ENCODE measurements at regions not wholly inside any gene's neighbourhood (a gene's known extent, or its start where the extent isn't known, plus 50 kb on each side); places are given as distances from the start of the nearest gene placed in this dataset.

- no peak for DNase-seq (ENCODE audit: low read depth)
Observed at GRCh38 chr12:127613056-127613455, 653.9 kb upstream of the TMEM132C start.

DNA sequence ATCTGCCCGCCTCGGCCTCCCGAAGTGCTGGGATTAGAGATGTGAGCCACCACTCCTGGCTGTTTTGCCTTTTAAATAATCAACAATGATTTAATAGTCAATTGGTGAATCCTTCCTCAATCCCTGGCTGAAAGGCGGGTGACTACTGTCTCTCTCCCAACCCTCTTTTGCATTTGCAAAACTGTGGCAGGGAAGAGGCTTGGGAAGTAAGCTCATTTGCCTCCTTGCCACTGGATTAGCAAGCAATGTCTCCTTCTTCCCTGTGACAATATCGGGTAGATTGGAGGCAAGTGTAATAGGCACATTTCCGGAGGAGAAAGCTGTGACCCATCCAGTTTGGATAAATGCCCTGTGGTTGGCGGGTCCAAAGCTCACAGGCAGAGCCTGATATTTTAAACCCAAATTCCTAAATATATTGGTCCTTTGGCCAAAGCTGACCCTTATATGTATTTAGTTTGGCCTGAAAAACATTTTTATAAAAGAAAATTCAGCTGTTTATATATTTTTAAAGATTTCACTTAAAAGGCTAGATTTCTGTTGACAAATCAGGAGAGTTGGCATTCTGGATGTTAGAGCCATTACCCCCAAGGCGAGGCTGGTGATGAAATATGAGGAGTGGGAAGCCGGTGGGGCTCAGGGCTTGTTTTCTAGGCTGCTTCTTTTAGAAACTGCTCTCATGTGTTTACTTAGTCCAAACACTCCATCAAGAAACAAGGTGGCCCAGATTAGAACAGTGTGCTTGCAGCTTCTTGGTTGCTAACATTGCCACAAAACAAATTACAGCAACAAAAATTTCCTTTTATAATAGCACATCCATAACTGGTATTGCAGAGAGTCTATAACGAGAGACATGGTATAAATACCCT is 646.9 kb upstream of the TMEM132C start:
- no peak for DNase-seq (ENCODE audit: low read depth)

DNA sequence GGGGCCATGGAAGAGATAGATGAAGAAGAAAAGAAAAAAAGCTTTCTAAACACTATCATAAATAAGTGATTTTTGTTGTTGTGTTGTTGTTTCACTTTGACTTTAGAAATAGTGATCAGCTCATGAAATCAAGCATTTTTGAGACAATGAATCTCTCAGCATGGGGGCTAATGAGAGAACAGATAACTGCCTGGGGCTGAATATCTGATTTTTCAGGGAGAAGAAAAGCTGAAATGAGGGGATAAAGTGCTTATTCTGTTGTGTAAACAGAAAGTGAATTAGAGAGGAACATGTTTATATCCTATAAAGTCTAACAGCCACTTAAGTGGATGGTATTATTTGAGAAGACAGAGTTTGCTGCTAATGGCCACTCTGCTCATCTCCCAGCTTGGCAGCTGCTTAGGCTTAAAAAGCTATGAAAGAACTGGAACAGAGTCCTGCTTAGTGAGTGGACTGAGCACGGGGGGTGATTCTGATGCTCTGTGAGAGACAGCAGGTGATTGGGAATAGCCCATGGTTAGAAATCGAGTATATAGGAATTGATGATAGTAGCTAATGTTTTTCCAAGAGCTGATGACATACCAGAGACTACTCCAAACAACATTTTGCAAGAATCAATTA is 646.1 kb upstream of the TMEM132C start:
- no peak for DNase-seq (ENCODE audit: low read depth)

- DNase-seq (ENCODE audit: low read depth): no peak
Observed at GRCh38 chr12:127621366-127621765, 645.6 kb upstream of the TMEM132C start.

DNA sequence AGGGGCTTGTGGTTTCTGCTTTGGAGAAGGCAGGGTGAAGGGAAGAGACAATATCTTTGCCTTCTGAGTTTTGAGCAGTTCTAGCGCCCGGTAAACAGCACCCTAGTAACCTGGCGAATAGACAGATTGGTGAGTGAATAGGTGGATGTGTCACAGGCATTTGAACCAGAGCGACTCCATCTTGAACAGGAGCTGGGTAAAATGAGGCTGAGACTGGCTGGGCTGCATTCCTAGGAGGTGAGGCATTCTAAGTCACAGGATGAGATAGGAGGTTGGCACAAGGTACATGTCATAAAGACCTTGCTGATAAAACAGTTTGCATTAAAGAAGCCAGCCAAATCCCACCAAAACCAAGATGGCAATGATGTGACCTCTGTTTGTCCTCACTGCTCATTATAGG is 643.6 kb upstream of the TMEM132C start:
- DNase-seq (ENCODE audit: low read depth): no peak

- no peak for DNase-seq (ENCODE audit: low read depth)
Observed at GRCh38 chr12:127625176-127625771, 641.7 kb upstream of the TMEM132C start.

GRCh38 chr12:127628645-127629044 is 638.3 kb upstream of the TMEM132C start:
- no peak for DNase-seq (ENCODE audit: low read depth)

DNA sequence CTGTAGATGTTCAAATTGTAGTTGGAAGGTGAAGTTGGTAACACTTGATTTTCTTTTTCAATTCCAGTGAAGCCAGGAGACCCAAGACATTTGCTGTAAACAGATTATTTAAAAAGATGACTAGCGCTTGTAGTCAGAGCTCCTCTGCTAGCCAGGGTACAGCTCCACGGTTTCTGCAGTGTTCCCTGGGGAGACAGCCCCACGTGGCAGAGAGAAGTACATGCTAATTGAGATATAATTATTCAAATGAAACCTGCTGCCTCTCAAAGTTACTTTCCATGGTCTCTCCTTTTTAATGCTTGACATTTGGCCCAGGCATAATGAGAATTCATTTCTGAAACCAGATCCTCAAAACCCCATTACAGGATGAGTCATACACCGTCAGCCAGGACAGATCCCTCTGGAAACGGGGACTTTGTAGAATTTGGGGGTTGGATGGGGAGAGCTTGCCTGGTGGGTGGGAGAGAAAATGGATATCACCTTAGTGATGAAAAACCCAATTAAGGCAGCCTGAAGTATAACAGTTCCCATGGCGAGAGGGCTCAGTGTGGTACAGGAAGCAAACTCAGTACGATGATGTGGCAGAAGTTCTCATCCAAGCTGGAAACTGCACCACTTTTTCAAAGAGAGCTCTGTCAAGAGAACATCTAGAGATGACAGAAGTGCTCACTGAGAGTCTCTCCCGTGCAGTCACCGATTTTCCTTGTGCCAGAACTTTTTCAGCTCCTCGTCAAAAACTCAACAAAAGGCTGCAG is 637.7 kb upstream of the TMEM132C start:
- DNase-seq (ENCODE audit: low read depth): no peak

DNA sequence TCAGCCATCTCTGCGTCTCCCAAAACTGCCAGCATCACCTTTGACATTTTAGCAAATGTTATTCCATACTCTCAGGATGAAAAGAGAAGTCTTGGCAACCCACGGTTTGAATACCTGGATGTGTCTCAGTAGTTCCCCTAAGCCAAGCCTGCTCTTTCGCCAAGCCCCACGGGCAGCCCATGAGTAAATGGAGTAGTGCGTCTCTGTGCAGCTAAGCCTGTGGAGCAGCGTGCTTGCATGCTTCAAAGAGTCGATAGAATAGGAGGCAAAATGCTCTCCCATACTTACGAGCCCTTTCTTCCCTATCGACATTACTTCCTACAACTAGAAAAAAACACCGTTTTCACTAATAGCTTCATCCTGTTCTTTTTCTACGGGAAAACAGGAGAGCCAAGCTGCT is 634.5 kb upstream of the TMEM132C start:
- DNase-seq (ENCODE audit: low read depth): no peak

DNA sequence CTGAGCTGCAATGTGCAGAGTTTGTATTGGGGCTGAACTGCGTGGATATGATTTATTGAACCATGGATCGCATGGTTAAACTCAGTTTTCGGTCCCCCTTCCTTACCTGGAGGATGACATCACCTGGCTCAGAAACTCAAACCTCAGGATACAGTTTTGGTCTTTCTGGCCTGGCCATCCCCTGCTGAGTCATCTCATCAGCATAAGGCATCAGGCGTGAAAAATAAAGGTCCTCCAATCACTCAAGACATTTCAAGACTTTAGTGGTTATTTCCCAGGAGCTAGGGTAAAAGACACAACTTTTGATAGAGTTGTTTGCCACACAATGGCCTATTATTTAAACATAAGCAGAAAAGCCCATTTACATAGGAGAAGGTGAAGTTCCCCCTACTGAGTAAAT is 631.1 kb upstream of the TMEM132C start:
- no peak for DNase-seq (ENCODE audit: low read depth)

DNA sequence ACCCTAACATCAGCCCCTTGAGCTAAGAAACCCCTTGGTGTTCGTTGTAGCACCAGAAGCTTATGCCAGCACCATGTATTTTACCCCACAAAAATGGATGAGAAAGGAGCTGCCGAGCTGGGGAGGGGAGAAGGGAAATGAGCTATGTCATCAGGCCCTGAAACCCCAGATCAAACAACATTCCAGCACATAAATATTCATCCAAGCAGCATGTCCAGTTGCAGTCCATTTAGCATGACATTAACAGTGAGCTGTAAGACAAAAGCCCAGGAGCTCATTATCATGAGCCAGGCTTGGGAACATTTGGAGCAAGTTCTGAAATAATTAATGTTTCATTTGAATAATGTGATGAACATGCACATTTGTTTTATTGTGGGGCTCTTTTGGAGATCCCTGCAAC is 630.1 kb upstream of the TMEM132C start:
- no peak for DNase-seq (ENCODE audit: low read depth)

- no peak for DNase-seq (ENCODE audit: low read depth)
Observed at GRCh38 chr12:127640181-127640886, 626.6 kb upstream of the TMEM132C start.

GRCh38 chr12:127642208-127642607 is 624.8 kb upstream of the TMEM132C start:
- no peak for DNase-seq (ENCODE audit: low read depth)

- no peak for DNase-seq (ENCODE audit: low read depth)
Observed at GRCh38 chr12:127648321-127648720, 618.6 kb upstream of the TMEM132C start.

GRCh38 chr12:127649961-127650360 is 617.0 kb upstream of the TMEM132C start:
- DNase-seq (ENCODE audit: low read depth): no peak

GRCh38 chr12:127650626-127651025 is 616.3 kb upstream of the TMEM132C start:
- DNase-seq (ENCODE audit: low read depth): no peak

GRCh38 chr12:127652281-127652680 is 614.7 kb upstream of the TMEM132C start:
- DNase-seq (ENCODE audit: low read depth): no peak

DNA sequence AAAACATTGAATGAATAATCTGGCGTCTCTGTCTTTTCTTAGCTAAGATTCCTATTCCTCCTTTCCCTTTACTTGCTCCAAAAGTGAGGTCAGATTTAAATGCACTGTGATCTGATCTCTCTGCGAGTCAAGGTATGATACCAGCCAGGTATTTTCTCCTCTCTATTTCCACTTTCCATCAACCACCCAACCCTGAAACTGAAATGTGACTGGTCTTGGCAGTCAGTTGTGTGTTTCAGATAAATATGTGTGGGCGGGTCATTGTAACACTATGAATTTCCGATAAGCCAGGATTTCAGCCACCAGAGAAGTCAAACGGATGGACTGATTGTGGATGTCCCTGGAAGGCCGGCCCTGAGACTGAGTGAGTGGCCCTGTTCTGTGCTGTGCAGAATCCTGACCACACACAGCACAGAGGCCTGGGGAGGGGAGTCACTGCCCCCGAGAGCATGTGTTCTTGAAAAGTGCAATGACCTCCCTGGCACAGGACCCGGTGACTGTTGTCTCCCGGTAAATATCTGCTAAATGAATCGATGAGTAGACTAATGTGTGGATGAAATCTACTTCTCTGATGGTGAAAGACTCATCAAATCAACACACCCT is 612.5 kb upstream of the TMEM132C start:
- no peak for DNase-seq (ENCODE audit: low read depth)

DNA sequence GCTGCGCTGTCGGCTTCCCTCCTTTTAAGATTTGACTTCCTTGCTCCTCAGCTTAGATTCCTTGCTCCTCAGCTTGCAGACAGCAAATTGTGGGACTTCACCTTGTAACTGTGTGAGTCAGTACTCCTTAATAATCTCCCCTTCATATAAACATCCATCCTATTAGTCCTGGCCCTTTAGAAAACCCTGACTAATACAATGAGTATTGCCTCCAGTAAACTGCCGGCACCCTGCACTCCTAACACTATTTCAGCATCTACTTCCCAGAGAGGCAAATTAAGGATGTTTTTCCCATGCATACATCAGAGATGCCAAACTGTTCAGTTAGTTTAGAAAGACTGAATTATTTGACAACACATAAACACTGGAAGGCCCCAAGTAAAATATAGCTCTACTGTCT is 611.3 kb upstream of the TMEM132C start:
- DNase-seq (ENCODE audit: low read depth): no peak

DNA sequence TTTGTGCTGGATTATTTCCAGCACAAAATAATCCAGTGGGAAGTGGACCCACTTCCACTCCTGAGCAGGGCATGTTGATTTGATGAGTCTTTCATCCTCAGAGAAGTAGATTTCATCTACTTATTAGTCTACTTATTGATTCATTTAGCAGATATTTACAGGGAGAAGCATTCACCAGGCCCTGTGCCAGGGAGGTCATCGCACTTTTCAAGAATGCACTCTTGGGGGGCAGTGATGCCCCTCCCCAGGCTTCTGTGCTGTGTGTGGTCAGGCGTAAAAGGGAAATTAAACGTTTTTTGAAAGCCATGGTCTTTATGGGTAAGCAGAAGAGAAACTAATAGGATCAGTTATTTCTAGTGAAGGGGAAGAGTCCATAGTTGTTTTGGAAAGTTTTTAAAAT is 610.7 kb upstream of the TMEM132C start:
- no peak for DNase-seq (ENCODE audit: low read depth)

GRCh38 chr12:127657036-127657435 is 609.9 kb upstream of the TMEM132C start:
- no peak for DNase-seq (ENCODE audit: low read depth)
